GM12875 (cell line): ENCODE measurements at regions not wholly inside any gene's neighbourhood (a gene's known extent, or its start where the extent isn't known, plus 50 kb on each side); places are given as distances from the start of the nearest gene placed in this dataset.

Experiments used
- H3K4me3 ChIP-seq: one replicate; pipeline ENCODE4 v1.5.1; 2011; ENCODE audit warnings: low read depth, low read length, control low read depth
- CTCF ChIP-seq: IDR thresholded peaks from 2 replicates; pipeline ENCODE4 v1.5.1; 2011; ENCODE audit warnings: low read depth, mild to moderate bottlenecking, control low read depth, inconsistent platforms, low read length, moderate library complexity, borderline replicate concordance; ENCODE audit not compliant: insufficient read depth

GRCh38 chr6:74161380-74161779, 465.4 kb downstream of the CD109 start:
- H3K4me3 ChIP-seq: no peak overlapping the region
- TF ChIP-seq CTCF: no peak

GRCh38 chr6:74152096-74152675, 456.2 kb downstream of the CD109 start:
- no peak overlapping the region for H3K4me3 ChIP-seq
- no peak for TF ChIP-seq CTCF

GRCh38 chr6:74145931-74146330, 449.9 kb downstream of the CD109 start:
- TF ChIP-seq CTCF: no peak
- no peak overlapping the region for H3K4me3 ChIP-seq

- no peak for TF ChIP-seq CTCF
- no peak overlapping the region for H3K4me3 ChIP-seq
These were observed 441.9 kb downstream of the CD109 start for GRCh38 chr6:74137911-74138310.

GRCh38 chr6:74134327-74134726, 438.3 kb downstream of the CD109 start:
- TF ChIP-seq CTCF: no peak
- no peak overlapping the region for H3K4me3 ChIP-seq

- no peak overlapping the region for H3K4me3 ChIP-seq
- TF ChIP-seq CTCF: no peak
These were observed 437.1 kb downstream of the CD109 start for GRCh38 chr6:74133073-74133472.

GRCh38 chr6:74130641-74131040, 434.6 kb downstream of the CD109 start:
- no peak for TF ChIP-seq CTCF
- H3K4me3 ChIP-seq: no peak overlapping the region
